ENCODE measurements at regions not wholly inside any gene's neighbourhood (a gene's known extent, or its start where the extent isn't known, plus 50 kb on each side); places are given as distances from the start of the nearest gene placed in this dataset.

DNA sequence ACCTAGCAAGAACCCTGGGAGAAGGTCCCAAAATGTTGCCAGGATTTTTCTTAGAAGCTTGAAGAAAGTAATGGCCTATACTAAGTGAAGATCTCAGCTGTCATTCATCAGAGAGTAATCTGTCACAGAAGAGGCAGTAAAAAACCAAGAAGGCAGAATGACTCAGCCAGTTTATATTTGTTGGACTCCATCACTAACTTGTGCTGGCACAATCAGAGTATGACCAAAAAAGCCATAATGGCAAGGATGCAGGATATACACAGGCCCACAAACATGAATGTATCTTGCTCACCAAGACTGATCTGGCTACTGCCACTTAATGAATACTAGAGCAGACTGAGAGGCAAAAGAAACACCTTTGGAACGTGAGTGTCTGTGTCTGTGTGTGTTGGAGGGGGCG lies 104.0 kb upstream of the POU5F2 start:
- no peak overlapping the region for H3K27ac ChIP-seq
- no peak overlapping the region for H2AFZ ChIP-seq (ENCODE audit: low read depth)
- no peaks in the 10 kb centered on the region for H3K36me3 ChIP-seq (ENCODE audit: insufficient read depth)
- TF ChIP-seq, protein P1, sequence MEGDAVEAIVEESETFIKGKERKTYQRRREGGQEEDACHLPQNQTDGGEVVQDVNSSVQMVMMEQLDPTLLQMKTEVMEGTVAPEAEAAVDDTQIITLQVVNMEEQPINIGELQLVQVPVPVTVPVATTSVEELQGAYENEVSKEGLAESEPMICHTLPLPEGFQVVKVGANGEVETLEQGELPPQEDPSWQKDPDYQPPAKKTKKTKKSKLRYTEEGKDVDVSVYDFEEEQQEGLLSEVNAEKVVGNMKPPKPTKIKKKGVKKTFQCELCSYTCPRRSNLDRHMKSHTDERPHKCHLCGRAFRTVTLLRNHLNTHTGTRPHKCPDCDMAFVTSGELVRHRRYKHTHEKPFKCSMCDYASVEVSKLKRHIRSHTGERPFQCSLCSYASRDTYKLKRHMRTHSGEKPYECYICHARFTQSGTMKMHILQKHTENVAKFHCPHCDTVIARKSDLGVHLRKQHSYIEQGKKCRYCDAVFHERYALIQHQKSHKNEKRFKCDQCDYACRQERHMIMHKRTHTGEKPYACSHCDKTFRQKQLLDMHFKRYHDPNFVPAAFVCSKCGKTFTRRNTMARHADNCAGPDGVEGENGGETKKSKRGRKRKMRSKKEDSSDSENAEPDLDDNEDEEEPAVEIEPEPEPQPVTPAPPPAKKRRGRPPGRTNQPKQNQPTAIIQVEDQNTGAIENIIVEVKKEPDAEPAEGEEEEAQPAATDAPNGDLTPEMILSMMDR (conservative IDR thresholded peaks at IDR 0.05; ENCODE audit: low read depth, low read length) = no peak
- no peaks in the 10 kb centered on the region for H4K20me1 ChIP-seq (ENCODE audit: insufficient read depth)
- no peak overlapping the region for H3K9ac ChIP-seq
- H3K79me2 ChIP-seq (ENCODE audit: insufficient read depth, low read depth) = no peaks in the 10 kb centered on the region
- H3K4me2 ChIP-seq = no peak overlapping the region
- no peaks in the 10 kb centered on the region for H3K4me1 ChIP-seq (ENCODE audit: low read depth, poor library complexity, severe bottlenecking)
- H3K27me3 ChIP-seq (ENCODE audit: insufficient read depth, low read depth) = no peaks in the 10 kb centered on the region
- H3K4me3 ChIP-seq (IDR thresholded peaks at IDR 0.05; ENCODE audit: insufficient read depth, low read depth, low read length) = no peak overlapping the region

DNA sequence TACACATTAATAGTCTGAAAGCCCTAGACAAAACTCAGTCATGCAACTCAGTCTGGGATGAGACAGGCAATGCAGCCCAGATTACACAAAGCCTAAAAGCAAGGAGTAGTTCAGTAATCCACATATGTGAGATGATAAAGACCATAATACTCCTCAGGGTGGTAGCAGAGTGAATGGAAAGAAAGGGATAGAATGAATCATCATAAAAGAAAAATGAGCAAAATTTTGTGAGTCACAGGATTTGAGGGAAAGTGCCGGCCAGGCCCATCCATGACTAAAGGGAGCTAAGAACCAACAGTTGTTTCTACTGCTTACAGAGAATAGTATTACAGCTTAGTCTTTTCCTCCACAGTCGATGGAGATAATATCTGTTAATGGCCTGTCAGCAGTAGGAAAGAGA lies 90.0 kb upstream of the POU5F2 start:
- Histone ChIP-seq H3K4me2 (no peak overlapping the region), H3K79me2 (ENCODE audit: insufficient read depth, low read depth) (no peaks in the 10 kb centered on the region), H3K27ac (no peak overlapping the region), H4K20me1 (ENCODE audit: insufficient read depth) (no peaks in the 10 kb centered on the region), H3K4me1 (ENCODE audit: low read depth, poor library complexity, severe bottlenecking) (no peaks in the 10 kb centered on the region), H3K36me3 (ENCODE audit: insufficient read depth) (no peaks in the 10 kb centered on the region), H2AFZ (ENCODE audit: low read depth) (no peak overlapping the region), H3K4me3 (IDR thresholded peaks at IDR 0.05; ENCODE audit: insufficient read depth, low read depth, low read length) (no peak overlapping the region), H3K9ac (no peak overlapping the region), H3K27me3 (ENCODE audit: insufficient read depth, low read depth) (no peaks in the 10 kb centered on the region)
- TF ChIP-seq, protein P1 (conservative IDR thresholded peaks at IDR 0.05; ENCODE audit: low read depth, low read length) = no peak

DNA sequence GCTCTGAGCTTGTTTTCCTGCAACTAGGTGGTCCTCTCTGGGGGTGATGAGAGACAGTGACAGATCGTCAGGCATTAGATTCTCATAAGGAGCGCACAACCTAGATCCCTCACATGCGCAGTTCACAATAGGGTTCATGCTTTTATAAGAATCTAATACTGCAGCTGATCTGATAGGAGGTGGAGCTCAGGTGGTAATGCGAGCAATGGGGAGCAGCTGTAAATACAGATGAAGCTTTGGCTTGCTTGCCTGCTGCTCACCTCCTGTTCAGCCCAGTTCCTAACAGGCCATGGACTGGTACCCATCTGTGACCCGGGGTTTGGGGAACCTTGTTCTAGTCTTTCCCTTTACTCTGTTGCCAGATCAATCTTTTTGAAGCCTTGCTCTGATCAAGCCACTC lies 89.5 kb upstream of the POU5F2 start:
- Histone ChIP-seq H3K36me3 (ENCODE audit: insufficient read depth) (no peaks in the 10 kb centered on the region), H3K4me3 (IDR thresholded peaks at IDR 0.05; ENCODE audit: insufficient read depth, low read depth, low read length) (no peak overlapping the region), H3K9ac (no peak overlapping the region), H3K79me2 (ENCODE audit: insufficient read depth, low read depth) (no peaks in the 10 kb centered on the region), H3K27ac (no peak overlapping the region), H2AFZ (ENCODE audit: low read depth) (no peak overlapping the region), H3K4me1 (ENCODE audit: low read depth, poor library complexity, severe bottlenecking) (no peaks in the 10 kb centered on the region), H4K20me1 (ENCODE audit: insufficient read depth) (no peaks in the 10 kb centered on the region), H3K27me3 (ENCODE audit: insufficient read depth, low read depth) (no peaks in the 10 kb centered on the region), H3K4me2 (no peak overlapping the region)
- TF ChIP-seq, protein P1 (conservative IDR thresholded peaks at IDR 0.05; ENCODE audit: low read depth, low read length) = no peak

DNA sequence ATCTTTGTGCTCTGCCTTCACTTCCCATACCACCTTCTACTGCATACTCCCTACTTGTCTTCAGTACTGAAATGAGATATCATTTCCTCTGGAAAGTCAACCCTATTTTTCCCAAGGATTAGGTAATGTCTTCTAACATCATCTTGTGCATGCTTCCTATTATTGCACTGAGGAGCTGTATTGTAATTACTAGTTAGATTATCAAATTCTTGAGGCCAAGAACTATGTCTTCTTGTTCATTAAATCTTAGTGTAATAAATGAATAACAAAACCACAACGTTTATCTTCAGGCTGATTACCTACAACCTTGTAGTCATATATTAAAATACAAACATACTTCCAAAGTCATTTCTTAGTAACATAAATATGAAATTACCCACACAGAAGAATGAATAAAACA lies 87.9 kb upstream of the POU5F2 start:
- Histone ChIP-seq H4K20me1 (ENCODE audit: insufficient read depth) (no peaks in the 10 kb centered on the region), H3K9ac (no peak overlapping the region), H3K4me3 (IDR thresholded peaks at IDR 0.05; ENCODE audit: insufficient read depth, low read depth, low read length) (no peak overlapping the region), H3K4me1 (ENCODE audit: low read depth, poor library complexity, severe bottlenecking) (no peaks in the 10 kb centered on the region), H2AFZ (ENCODE audit: low read depth) (no peak overlapping the region), H3K36me3 (ENCODE audit: insufficient read depth) (no peaks in the 10 kb centered on the region), H3K4me2 (no peak overlapping the region), H3K79me2 (ENCODE audit: insufficient read depth, low read depth) (no peaks in the 10 kb centered on the region), H3K27ac (no peak overlapping the region), H3K27me3 (ENCODE audit: insufficient read depth, low read depth) (no peaks in the 10 kb centered on the region)
- TF ChIP-seq, protein P1 (conservative IDR thresholded peaks at IDR 0.05; ENCODE audit: low read depth, low read length) = no peak
